ENCODE measurements at regions not wholly inside any gene's neighbourhood (a gene's known extent, or its start where the extent isn't known, plus 50 kb on each side); places are given as distances from the start of the nearest gene placed in this dataset.

DNA sequence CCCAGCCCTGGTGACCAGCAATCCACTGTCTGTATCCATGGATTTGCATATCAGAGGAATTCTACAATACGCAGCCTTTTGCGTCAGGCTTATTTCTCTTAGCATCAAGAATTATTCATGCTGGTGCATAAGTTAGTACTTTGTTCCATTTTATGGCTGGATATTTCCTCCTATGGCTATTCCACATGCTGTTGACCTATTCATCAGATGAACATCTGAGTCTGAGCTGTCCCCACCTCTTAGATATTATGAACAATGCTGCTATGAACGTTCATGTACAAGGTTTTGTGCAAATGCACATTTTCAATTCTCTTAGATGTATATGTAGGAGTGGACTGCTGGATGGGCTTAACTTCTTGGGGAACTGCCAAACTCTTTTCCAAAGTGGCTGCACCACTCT is 79.0 kb upstream of the CST7 start:
- H4K20me1 ChIP-seq (ENCODE audit: low read depth) = no peaks in the 10 kb centered on the region
- H3K27ac ChIP-seq = no peak overlapping the region
- no peaks in the 10 kb centered on the region for H3K36me3 Mint-ChIP-seq
- H3K27ac Mint-ChIP-seq = no peak overlapping the region
- H3K4me3 Mint-ChIP-seq = no peak overlapping the region
- H3K4me3 ChIP-seq = no peak overlapping the region
- no peaks in the 10 kb centered on the region for H3F3A ChIP-seq (ENCODE audit: low read depth)
- peaks cover 5% of the 10 kb centered on the region for H3K27me3 Mint-ChIP-seq (ENCODE audit: insufficient read depth, low read depth)
- H2AFZ ChIP-seq (replicated peaks) = no peak overlapping the region
- DNase-seq (ENCODE audit: low spot score) = no peak
- no peak for TF ChIP-seq EZH2 (IDR thresholded peaks at IDR 0.05)
- no peak for TF ChIP-seq EZH2phosphoT487 (IDR thresholded peaks at IDR 0.05)
- TF ChIP-seq, protein P1, sequence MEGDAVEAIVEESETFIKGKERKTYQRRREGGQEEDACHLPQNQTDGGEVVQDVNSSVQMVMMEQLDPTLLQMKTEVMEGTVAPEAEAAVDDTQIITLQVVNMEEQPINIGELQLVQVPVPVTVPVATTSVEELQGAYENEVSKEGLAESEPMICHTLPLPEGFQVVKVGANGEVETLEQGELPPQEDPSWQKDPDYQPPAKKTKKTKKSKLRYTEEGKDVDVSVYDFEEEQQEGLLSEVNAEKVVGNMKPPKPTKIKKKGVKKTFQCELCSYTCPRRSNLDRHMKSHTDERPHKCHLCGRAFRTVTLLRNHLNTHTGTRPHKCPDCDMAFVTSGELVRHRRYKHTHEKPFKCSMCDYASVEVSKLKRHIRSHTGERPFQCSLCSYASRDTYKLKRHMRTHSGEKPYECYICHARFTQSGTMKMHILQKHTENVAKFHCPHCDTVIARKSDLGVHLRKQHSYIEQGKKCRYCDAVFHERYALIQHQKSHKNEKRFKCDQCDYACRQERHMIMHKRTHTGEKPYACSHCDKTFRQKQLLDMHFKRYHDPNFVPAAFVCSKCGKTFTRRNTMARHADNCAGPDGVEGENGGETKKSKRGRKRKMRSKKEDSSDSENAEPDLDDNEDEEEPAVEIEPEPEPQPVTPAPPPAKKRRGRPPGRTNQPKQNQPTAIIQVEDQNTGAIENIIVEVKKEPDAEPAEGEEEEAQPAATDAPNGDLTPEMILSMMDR (IDR thresholded peaks at IDR 0.05) = no peak
- H3K9me3 ChIP-seq (ENCODE audit: low read depth) = no peaks in the 10 kb centered on the region
- H3K79me2 ChIP-seq (ENCODE audit: low read depth) = no peaks in the 10 kb centered on the region
- no peaks in the 10 kb centered on the region for H3K4me1 ChIP-seq
- no peak overlapping the region for H3K9ac ChIP-seq
- H3K36me3 ChIP-seq = no peaks in the 10 kb centered on the region
- H3K27me3 ChIP-seq = no peaks in the 10 kb centered on the region
- H3K4me1 Mint-ChIP-seq = peaks cover 17% of the 10 kb centered on the region
- H3K9me3 Mint-ChIP-seq = peaks cover 9% of the 10 kb centered on the region
- no peak overlapping the region for H3K4me2 ChIP-seq

DNA sequence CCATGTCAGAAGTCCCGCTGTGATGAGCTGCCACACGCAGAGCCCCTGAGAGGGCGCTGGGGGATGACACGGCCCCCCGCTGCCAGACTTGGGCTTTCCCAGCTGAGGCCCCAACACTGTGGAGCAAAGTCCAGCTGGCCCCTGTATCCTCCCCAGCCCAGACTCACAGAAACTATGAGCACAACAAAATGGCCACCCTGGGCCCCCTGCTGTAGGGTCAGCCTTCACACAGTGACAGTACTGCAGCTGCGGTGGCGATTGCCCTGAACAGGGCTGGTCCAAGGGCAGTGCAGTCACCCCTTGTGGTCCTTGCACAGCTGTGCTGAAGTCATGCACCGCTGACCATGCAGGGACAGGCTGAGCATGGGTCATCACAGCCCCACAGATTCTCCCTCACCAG is 78.2 kb upstream of the CST7 start:
- DNase-seq (ENCODE audit: low spot score) = no peak
- Histone ChIP-seq H3K9ac (no peak overlapping the region), H2AFZ (replicated peaks) (no peak overlapping the region), H3F3A (ENCODE audit: low read depth) (no peaks in the 10 kb centered on the region), H3K27ac (no peak overlapping the region), H3K4me3 (no peak overlapping the region), H3K4me1 (no peaks in the 10 kb centered on the region), H3K4me2 (no peak overlapping the region), H3K27me3 (no peaks in the 10 kb centered on the region), H3K36me3 (no peaks in the 10 kb centered on the region), H3K9me3 (ENCODE audit: low read depth) (no peaks in the 10 kb centered on the region), H3K79me2 (ENCODE audit: low read depth) (no peaks in the 10 kb centered on the region), H4K20me1 (ENCODE audit: low read depth) (no peaks in the 10 kb centered on the region)
- Mint-ChIP-seq H3K9me3 (peaks cover 2% of the 10 kb centered on the region), H3K4me1 (peaks cover 17% of the 10 kb centered on the region), H3K36me3 (no peaks in the 10 kb centered on the region), H3K4me3 (no peak overlapping the region), H3K27ac (no peak overlapping the region), H3K27me3 (ENCODE audit: insufficient read depth, low read depth) (peaks cover 5% of the 10 kb centered on the region)
- TF ChIP-seq, protein P1 (IDR thresholded peaks at IDR 0.05) = no peak
- TF ChIP-seq EZH2phosphoT487 (IDR thresholded peaks at IDR 0.05) (no peak), EZH2 (IDR thresholded peaks at IDR 0.05) (no peak)

DNA sequence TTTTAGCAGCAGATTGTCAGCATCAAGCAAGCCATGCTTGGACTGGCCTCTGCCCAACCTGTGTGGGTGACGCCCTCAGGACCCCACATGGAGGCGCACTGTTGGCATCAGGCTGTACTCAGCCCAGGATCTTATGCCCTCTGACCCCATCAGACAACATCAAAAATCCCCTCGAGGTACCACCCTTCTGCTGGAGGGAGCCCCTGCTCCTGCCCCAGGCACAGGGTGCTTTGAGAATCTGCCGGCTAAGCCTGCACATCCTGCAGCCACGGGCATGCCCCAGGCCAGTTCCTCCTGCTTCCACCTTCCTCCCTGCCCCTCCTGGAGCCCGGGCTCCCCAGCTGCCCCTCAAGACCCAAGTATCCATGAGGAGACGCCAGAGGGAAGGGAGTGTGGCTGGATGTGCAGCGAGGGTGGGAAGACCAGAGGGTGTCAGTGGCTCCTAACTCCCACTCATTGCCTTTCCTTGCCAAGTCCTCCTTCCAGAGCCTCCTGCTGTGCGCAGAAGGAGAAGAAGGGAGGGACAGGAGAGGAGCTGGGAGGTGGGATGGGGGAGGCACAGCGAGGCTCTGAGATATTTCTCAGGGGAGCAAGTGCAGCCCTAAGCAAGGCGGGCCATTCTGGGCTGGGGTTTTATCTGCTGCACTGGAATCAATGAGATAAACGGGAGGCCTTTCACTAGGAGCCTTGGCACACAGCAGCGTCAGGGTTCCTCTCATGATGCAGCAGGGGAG is 77.4 kb upstream of the CST7 start:
- Histone ChIP-seq H3K79me2 (ENCODE audit: low read depth) (no peaks in the 10 kb centered on the region), H3K4me1 (no peaks in the 10 kb centered on the region), H3K4me3 (no peak overlapping the region), H4K20me1 (ENCODE audit: low read depth) (no peaks in the 10 kb centered on the region), H3K9ac (no peak overlapping the region), H3K27ac (no peak overlapping the region), H3K9me3 (ENCODE audit: low read depth) (no peaks in the 10 kb centered on the region), H3K4me2 (no peak overlapping the region), H3K36me3 (no peaks in the 10 kb centered on the region), H3F3A (ENCODE audit: low read depth) (no peaks in the 10 kb centered on the region), H3K27me3 (no peaks in the 10 kb centered on the region), H2AFZ (replicated peaks) (no peak overlapping the region)
- no peak for DNase-seq (ENCODE audit: low spot score)
- Mint-ChIP-seq H3K9me3 (peaks cover 2% of the 10 kb centered on the region), H3K36me3 (no peaks in the 10 kb centered on the region), H3K27ac (no peak overlapping the region), H3K4me3 (no peak overlapping the region), H3K27me3 (ENCODE audit: insufficient read depth, low read depth) (peaks cover 2% of the 10 kb centered on the region), H3K4me1 (peaks cover 17% of the 10 kb centered on the region)
- TF ChIP-seq EZH2phosphoT487 (IDR thresholded peaks at IDR 0.05) (no peak), EZH2 (IDR thresholded peaks at IDR 0.05) (no peak)
- TF ChIP-seq, protein P1 (IDR thresholded peaks at IDR 0.05) = no peak

All from neural progenitor cell (in vitro differentiated cells).